GM12878 (cell line): ENCODE measurements at regions not wholly inside any gene's neighbourhood (a gene's known extent, or its start where the extent isn't known, plus 50 kb on each side); places are given as distances from the start of the nearest gene placed in this dataset.

Experiments
- ATAC-seq: fragments of 200-7000 bp; cut with Tn5 transposase; 3 replicates; pipeline ENCODE4 v1.9.1; 2020; ENCODE audit warnings: mild to moderate bottlenecking, moderate library complexity
- BruUV-seq: library from RNA; stranded (reverse); fragments of 400-500 nt; replicated peaks from 2 replicates; lab custom pipeline; 2021; lab: Mats Ljungman, UMichigan
- CTCF ChIA-PET: fragments of 300-600 bp; sonication (Branson Sonifier 250); formaldehyde crosslinking; extraction: SDS; loops from one replicate; lab custom pipeline; 2021; ENCODE audit warnings: inconsistent platforms; lab: Yijun Ruan, JAX
- POLR2A ChIA-PET: fragments of 350-600 bp; formaldehyde crosslinking; extraction: SDS; loops from one replicate; lab custom pipeline; 2021; ENCODE audit warnings: inconsistent platforms; lab: Charles Lee
- RAD21 ChIA-PET: fragments of 300-600 bp; sonication (Branson Sonifier 250); formaldehyde crosslinking; loops from one replicate; lab custom pipeline; 2023; ENCODE audit warnings: antibody characterized with exemption; ENCODE audit not compliant: unreplicated experiment; lab: Charles Lee
- SMC1A ChIA-PET: fragments of 300-600 bp; sonication (Branson Sonifier 250); formaldehyde crosslinking; loops from one replicate; lab custom pipeline; 2023; ENCODE audit not compliant: unreplicated experiment, uncharacterized antibody; lab: Charles Lee
- DNase-seq: peaks from one replicate; pipeline ENCODE4 v3.0.0-alpha.2; 2011; ENCODE audit warnings: low read depth, low spot score
- FAIRE-seq: peaks from 3 replicates; lab custom pipeline; 2011; peaks lifted over from hg19 to GRCh38; lab: Jason Lieb, UNC
- H2AFZ ChIP-seq: 2 replicates; pipeline ENCODE4 v1.6.0; 2011; ENCODE audit warnings: low read depth, low read length, control low read depth; ENCODE audit not compliant: control insufficient read depth
- H3K27ac ChIP-seq: 2 replicates; pipeline ENCODE4 v1.5.1; 2011; ENCODE audit warnings: control low read depth; ENCODE audit not compliant: control insufficient read depth, insufficient read depth
- H3K27me3 ChIP-seq, 2 experiments: replicated peaks in 1 of 2; 2 replicates each; pipeline versions ENCODE4 v1.6.0 to v1.6.1; 2011; ENCODE audit warnings: low read length in 1 of 2; ENCODE audit not compliant: control insufficient read depth in 2 of 2, insufficient read depth in 2 of 2
- H3K36me3 ChIP-seq, 2 experiments: 2 replicates each; pipeline ENCODE4 v1.5.1; 2011; ENCODE audit warnings: low read length in 1 of 2; ENCODE audit not compliant: control insufficient read depth in 2 of 2, insufficient read depth in 2 of 2
- H3K4me1 ChIP-seq: 2 replicates; pipeline ENCODE4 v1.6.1; 2011; ENCODE audit warnings: mild to moderate bottlenecking, low read length, moderate library complexity, mixed read lengths; ENCODE audit not compliant: control insufficient read depth, insufficient read depth
- H3K4me2 ChIP-seq: 2 replicates; pipeline ENCODE4 v1.6.0; 2011; ENCODE audit warnings: control low read depth; ENCODE audit not compliant: control insufficient read depth, insufficient read depth
- H3K4me3 ChIP-seq: fragments of 200-600 bp; sonication (generic); 2 replicates; pipeline ENCODE4 v1.5.1; 2016
- H3K79me2 ChIP-seq: 2 replicates; pipeline ENCODE4 v1.6.0; 2011; ENCODE audit warnings: low read length; ENCODE audit not compliant: control insufficient read depth, insufficient read depth
- H3K9ac ChIP-seq: 2 replicates; pipeline ENCODE4 v1.8.0; 2011; ENCODE audit warnings: low read length, control low read depth, mixed read lengths; ENCODE audit not compliant: control insufficient read depth, insufficient read depth
- H3K9me3 ChIP-seq: replicated peaks from 3 replicates; pipeline ENCODE4 v1.5.1; 2011; ENCODE audit warnings: mild to moderate bottlenecking, low read length; ENCODE audit not compliant: control insufficient read depth, insufficient read depth
- H4K20me1 ChIP-seq: 2 replicates; pipeline ENCODE4 v1.6.0; 2011; ENCODE audit not compliant: control insufficient read depth, insufficient read depth
- CEBPZ ChIP-seq: fragments of 150-350 bp; IDR thresholded peaks from 2 replicates; pipeline ENCODE4 v1.6.1; 2016; ENCODE audit warnings: low read depth, low read length
- CREB1 ChIP-seq: IDR thresholded peaks from 2 replicates; pipeline ENCODE4 v1.6.1; 2012; ENCODE audit warnings: low read depth, mild to moderate bottlenecking, inconsistent platforms
- CUX1 ChIP-seq: IDR thresholded peaks from 2 replicates; pipeline ENCODE4 v1.6.1; 2012; ENCODE audit warnings: improper control_type of control experiment, low read depth, low read length; ENCODE audit not compliant: insufficient replicate concordance
- ELK1 ChIP-seq: IDR thresholded peaks from 2 replicates; pipeline ENCODE4 v1.6.1; 2012; ENCODE audit warnings: low read depth, low read length, improper control_type of control experiment
- FOXM1 ChIP-seq: IDR thresholded peaks from 2 replicates; pipeline ENCODE4 v1.6.1; 2012; ENCODE audit warnings: low read depth, mild to moderate bottlenecking, inconsistent platforms, low read length, moderate library complexity
- HCFC1 ChIP-seq: fragments of 150-350 bp; IDR thresholded peaks from 2 replicates; pipeline ENCODE4 v1.6.1; 2014; ENCODE audit warnings: low read length
- MXI1 ChIP-seq: fragments of 150-350 bp; IDR thresholded peaks from 2 replicates; pipeline ENCODE4 v1.6.1; 2011; ENCODE audit warnings: low read depth, mild to moderate bottlenecking, inconsistent platforms, low read length, improper control_type of control experiment
- RAD21 ChIP-seq: IDR thresholded peaks from 2 replicates; pipeline ENCODE4 v1.6.1; 2011; ENCODE audit warnings: mild to moderate bottlenecking, low read depth, low read length, moderate library complexity; ENCODE audit not compliant: insufficient read depth
- RELA ChIP-seq: fragments of 450-650 bp; IDR thresholded peaks from 2 replicates; pipeline ENCODE4 v1.8.0; 2014; ENCODE audit warnings: borderline replicate concordance; ENCODE audit not compliant: partially characterized antibody
- SKIL ChIP-seq: fragments of 450-650 bp; IDR thresholded peaks from 2 replicates; pipeline ENCODE4 v1.6.1; 2017; ENCODE audit warnings: mild to moderate bottlenecking, low read depth, inconsistent platforms; ENCODE audit not compliant: poor library complexity, severe bottlenecking
- SP1 ChIP-seq: IDR thresholded peaks from one replicate; pipeline ENCODE4 v1.6.1; 2011; ENCODE audit warnings: low read depth, low read length
- WRNIP1 ChIP-seq: IDR thresholded peaks from 2 replicates; pipeline ENCODE4 v1.6.1; 2011; ENCODE audit warnings: low read depth, low read length, improper control_type of control experiment, borderline replicate concordance
- in situ Hi-C: fragments of 300-500 bp; cut with MboI; formaldehyde crosslinking; loops from 9 replicates; pipeline ENCODE4 v1.14.3; 2018; ENCODE audit warnings: mixed read lengths
- intact Hi-C: fragments of 100-400 bp; cut with micrococcal nuclease; formaldehyde crosslinking; loops from one replicate; pipeline ENCODE4 v1.14.2; 2022; ENCODE audit not compliant: unreplicated experiment

- TF ChIP-seq CEBPZ (no peak), CREB1 (no peak)
These were observed 64.8 kb upstream of the ZNF648 start (continued) for GRCh38 chr1:182126272-182126800.

GRCh38 chr1:182122913-182123260 lies 61.4 kb upstream of the ZNF648 start:
- DNase-seq, result no peak
- peaks cover 0 to 5% of the 10 kb centered on the region in 2 experiments; a peak in 3 of 4 replicates for H3K27me3 ChIP-seq
- ATAC-seq, result no peak
- H3K27ac ChIP-seq, result no peak overlapping the region
- no peak overlapping the region for H3K4me3 ChIP-seq
- H3K4me1 ChIP-seq, result no peaks in the 10 kb centered on the region
- POLR2A ChIA-PET, result no interaction called here
- RAD21 ChIA-PET, result no interaction called here
- H2AFZ ChIP-seq, result no peak overlapping the region
- SMC1A ChIA-PET, result no interaction called here
- no peak overlapping the region for H3K4me2 ChIP-seq
- intact Hi-C loops (no loop called here), in situ Hi-C loops (no loop called here)
- no peaks in the 10 kb centered on the region for H3K79me2 ChIP-seq
- BruUV-seq, result no TSS peak
- CTCF ChIA-PET, result interaction anchor here (1.0 kb wide), 1 partner anchor 10 kb away, joined by 7 read pairs; no protein-coding TSS in a partner anchor
- H3K9me3 ChIP-seq, result no peaks in the 10 kb centered on the region
- H3K9ac ChIP-seq, result no peak overlapping the region
- no peaks in the 10 kb centered on the region for H4K20me1 ChIP-seq
- no peaks in the 10 kb centered on the region for H3K36me3 ChIP-seq
- no peak for FAIRE-seq
- TF ChIP-seq WRNIP1 (no peak), SP1 (no peak), HCFC1 (no peak), RAD21 (no peak), SKIL (no peak), MXI1 (no peak), FOXM1 (no peak), ELK1 (no peak), CUX1 (no peak), RELA (no peak)
